K562 (cell line): ENCODE measurements at regions not wholly inside any gene's neighbourhood (a gene's known extent, or its start where the extent isn't known, plus 50 kb on each side); places are given as distances from the start of the nearest gene placed in this dataset.

Experiments
- ATAC-seq: fragments of 200-7000 bp; cut with Tn5 transposase; 3 replicates; pipeline ENCODE4 v1.9.1; 2020; ENCODE audit warnings: moderate library complexity
- BruUV-seq: library from RNA; stranded (reverse); fragments of 400-500 nt; replicated peaks from 2 replicates; lab custom pipeline; 2021; lab: Mats Ljungman, UMichigan
- CTCF ChIA-PET: fragments of 300-600 bp; formaldehyde crosslinking; extraction: SDS; loops from one replicate; lab custom pipeline; 2021; ENCODE audit warnings: low intra/inter-chr PET ratio; lab: Yijun Ruan, JAX
- POLR2A ChIA-PET: fragments of 300-600, 350-650 bp; sonication (Branson Sonifier 250); formaldehyde crosslinking; extraction: SDS; loops from one replicate; lab custom pipeline; 2021; ENCODE audit warnings: antibody characterized with exemption, inconsistent platforms; lab: Yijun Ruan, JAX
- DNase-seq, 4 experiments: peaks; one replicate each; pipeline versions ENCODE4 v3.0.0 to v3.0.0-alpha.2; 2011 to 2018; ENCODE audit warnings: low spot score in 3 of 4, mixed read lengths in 3 of 4; ENCODE audit errors: extremely low read depth in 1 of 4
- FAIRE-seq: peaks from 2 replicates; lab custom pipeline; 2011; peaks lifted over from hg19 to GRCh38; lab: Jason Lieb, UNC
- H2AFZ ChIP-seq: 2 replicates; pipeline ENCODE4 v1.6.0; 2011; ENCODE audit warnings: low read depth, low read length, control low read depth, inconsistent platforms
- H3K27ac ChIP-seq: fragments of 200-600 bp; 3 replicates; pipeline ENCODE4 v1.8.0; 2011; ENCODE audit warnings: low read depth, mild to moderate bottlenecking, control low read depth, inconsistent platforms, low read length, moderate library complexity, mixed read lengths; ENCODE audit errors: extremely low read depth
- H3K27me3 ChIP-seq, 2 experiments: fragments of 300-600 bp in 1 of 2; 2 replicates in 1 of 2; 3 replicates in 1 of 2; pipeline versions ENCODE4 v1.6.0 to v1.8.0; 2011; ENCODE audit warnings: inconsistent platforms in 2 of 2, low read length in 2 of 2, mild to moderate bottlenecking in 1 of 2, mixed read lengths in 1 of 2, moderate library complexity in 1 of 2; ENCODE audit not compliant: control insufficient read depth in 2 of 2, insufficient read depth in 2 of 2
- H3K36me3 ChIP-seq: fragments of 300-600 bp; 3 replicates; pipeline ENCODE4 v1.8.0; 2011; ENCODE audit warnings: mild to moderate bottlenecking, low read length, inconsistent platforms; ENCODE audit not compliant: control insufficient read depth, insufficient read depth
- H3K4me1 ChIP-seq, 2 experiments: fragments of 200-600 bp in 1 of 2; replicated peaks in 1 of 2; 2 replicates in 1 of 2; 3 replicates in 1 of 2; pipeline versions ENCODE4 v1.5.1 to v1.8.0; 2011; ENCODE audit warnings: inconsistent platforms in 2 of 2, low read length in 2 of 2, mild to moderate bottlenecking in 1 of 2, mixed read lengths in 1 of 2, moderate library complexity in 1 of 2; ENCODE audit not compliant: control insufficient read depth in 2 of 2, insufficient read depth in 2 of 2
- H3K4me2 ChIP-seq: 2 replicates; pipeline ENCODE4 v1.6.1; 2011; ENCODE audit warnings: low read length, control low read depth, inconsistent platforms, mixed read lengths; ENCODE audit not compliant: insufficient read depth
- H3K4me3 ChIP-seq: fragments of 200-600 bp; sonication (generic), shearing (Covaris generic); 2 replicates; pipeline ENCODE4 v1.5.1; 2016; ENCODE audit warnings: control low read depth, inconsistent platforms
- H3K79me2 ChIP-seq: fragments of 200-600 bp; 3 replicates; pipeline ENCODE4 v1.8.0; 2011; ENCODE audit warnings: low read length, inconsistent platforms; ENCODE audit not compliant: control insufficient read depth, insufficient read depth
- H3K9ac ChIP-seq, 2 experiments: 2 replicates each; pipeline versions ENCODE4 v1.6.0 to v1.6.1; 2011; ENCODE audit warnings: low read depth in 2 of 2, low read length in 2 of 2, control low read depth in 1 of 2, inconsistent platforms in 1 of 2, mild to moderate bottlenecking in 1 of 2, mixed read lengths in 1 of 2; ENCODE audit not compliant: insufficient read depth in 1 of 2
- H3K9me1 ChIP-seq: one replicate; pipeline ENCODE4 v1.6.0; 2011; ENCODE audit warnings: inconsistent platforms, mild to moderate bottlenecking, low read length, moderate library complexity; ENCODE audit not compliant: control insufficient read depth, insufficient read depth
- H3K9me3 ChIP-seq: replicated peaks from 2 replicates; pipeline ENCODE4 v1.5.1; 2011; ENCODE audit warnings: low read depth, low read length, inconsistent platforms; ENCODE audit not compliant: control insufficient read depth, insufficient read depth
- H4K20me1 ChIP-seq: replicated peaks from 2 replicates; pipeline ENCODE4 v1.6.1; 2011; ENCODE audit warnings: low read length, inconsistent platforms, mixed read lengths; ENCODE audit not compliant: control insufficient read depth, insufficient read depth
- CHD4 ChIP-seq: fragments of 200-600 bp; sonication (generic); IDR thresholded peaks from 3 replicates; pipeline ENCODE4 v1.6.1; 2012; ENCODE audit warnings: low read depth, mild to moderate bottlenecking, mixed read lengths, low read length, inconsistent platforms; ENCODE audit not compliant: insufficient read depth, insufficient replicate concordance, poor library complexity, severe bottlenecking
- HIVEP1 ChIP-seq: fragments of 250-450 bp; sonication (Bioruptor Pico); IDR thresholded peaks from 2 replicates; pipeline ENCODE4 v1.4.0; 2020; ENCODE audit warnings: mild to moderate bottlenecking
- IRF9 ChIP-seq: fragments of 450-650 bp; IDR thresholded peaks from 2 replicates; pipeline ENCODE4 v1.6.1; 2016; ENCODE audit warnings: missing biosample characterization, missing genetic modification characterization
- NFRKB ChIP-seq: fragments of 450-650 bp; IDR thresholded peaks from 2 replicates; pipeline ENCODE4 v1.6.1; 2016; ENCODE audit warnings: low read depth
- RBM15 ChIP-seq: fragments of 200-400 bp; formaldehyde crosslinking; IDR thresholded peaks from 2 replicates; pipeline ENCODE4 v1.6.1; 2018; ENCODE audit warnings: mild to moderate bottlenecking, low read length, moderate library complexity; ENCODE audit not compliant: insufficient read depth
- SIX5 ChIP-seq, 2 experiments: IDR thresholded peaks; 2 replicates each; pipeline ENCODE4 v1.6.1; 2011; ENCODE audit warnings: low read length in 2 of 2, borderline replicate concordance in 1 of 2, low read depth in 1 of 2, mild to moderate bottlenecking in 1 of 2, moderate library complexity in 1 of 2; ENCODE audit not compliant: insufficient read depth in 1 of 2
- SREBF1 ChIP-seq: fragments of 150-350 bp; IDR thresholded peaks from 2 replicates; pipeline ENCODE4 v1.6.1; 2014; ENCODE audit warnings: antibody characterized with exemption, low read depth, low read length, borderline replicate concordance
- SRSF7 ChIP-seq: fragments of 200-400 bp; formaldehyde crosslinking; optimal IDR thresholded peaks from 2 replicates; pipeline ENCODE3; 2017; ENCODE audit warnings: mild to moderate bottlenecking, low read depth, low read length
- U2AF2 ChIP-seq: fragments of 200-400 bp; formaldehyde crosslinking; optimal IDR thresholded peaks from 2 replicates; pipeline ENCODE3; 2017; ENCODE audit warnings: low read depth, mild to moderate bottlenecking, low read length
- ZNF146 ChIP-seq: IDR thresholded peaks from one replicate; pipeline ENCODE4 v1.6.1; 2018; ENCODE audit warnings: missing compliant biosample characterization; ENCODE audit not compliant: unreplicated experiment
- ZNF778 ChIP-seq: fragments of 450-650 bp; formaldehyde crosslinking; IDR thresholded peaks from 2 replicates; pipeline ENCODE4 v1.4.0; 2020; ENCODE audit warnings: mild to moderate bottlenecking, moderate library complexity
- ZNF79 ChIP-seq: fragments of 250-450 bp; sonication (Bioruptor Pico); IDR thresholded peaks from 2 replicates; pipeline ENCODE4 v1.4.0; 2020; ENCODE audit warnings: low read depth, mild to moderate bottlenecking, moderate library complexity
- WGBS: fragments of 100-300 bp; shearing (Covaris generic); methylation state at CpG from one replicate; pipeline ENCODE4 v1.1.6; 2016; ENCODE audit warnings: low coverage, mixed read lengths; ENCODE audit not compliant: insufficient coverage; ENCODE audit errors: missing lambda C conversion rate; 5-methylcytosine and 5-hydroxymethylcytosine counted together
- in situ Hi-C: fragments of 300-500 bp; cut with MboI; formaldehyde crosslinking; loops from 4 replicates; pipeline ENCODE4 v1.15.0; 2018; ENCODE audit warnings: inconsistent platforms, mixed read lengths
- intact Hi-C: fragments of 100-400 bp; cut with micrococcal nuclease; formaldehyde crosslinking; loops from 2 replicates; pipeline ENCODE4 v1.14.2; 2022

- Histone ChIP-seq H3K27ac (no peak overlapping the region), H3K4me2 (no peak overlapping the region), H4K20me1 (no peaks in the 10 kb centered on the region), H3K9me1 (no peaks in the 10 kb centered on the region), H3K9me3 (no peaks in the 10 kb centered on the region), H2AFZ (no peak overlapping the region), H3K27me3 (no peaks in the 10 kb centered on the region), H3K4me3 (no peak overlapping the region), H3K9ac (no peak overlapping the region), H3K79me2 (no peaks in the 10 kb centered on the region), H3K4me1 (no peaks in the 10 kb centered on the region), H3K36me3 (no peaks in the 10 kb centered on the region)
- POLR2A ChIA-PET: no interaction called here
- in situ Hi-C loops (no loop called here), intact Hi-C loops (no loop called here)
- ATAC-seq (no peak), DNase-seq (no peak), FAIRE-seq (no peak)
- TF ChIP-seq U2AF2: no peak
- TF ChIP-seq ZNF146 (CRISPR knock-in tag): no peak
- TF ChIP-seq SRSF7: no peak
- no peak for TF ChIP-seq CHD4
- TF ChIP-seq ZNF778 (CRISPR knock-in tag): no peak
- TF ChIP-seq SREBF1: no peak
- no peak for TF ChIP-seq SIX5 (IDR thresholded peaks at IDR 0.05; ENCODE audit: borderline replicate concordance in 1 of 2, insufficient read depth in 1 of 2, low read depth in 1 of 2, low read length in 2 of 2)
- no peak for TF ChIP-seq RBM15
- no peak for TF ChIP-seq IRF9 (tag)
- TF ChIP-seq HIVEP1 (CRISPR knock-in tag): no peak
- TF ChIP-seq ZNF79: no peak
- no peak for TF ChIP-seq NFRKB
- 0% methylated on average over 1 of the region's 1 CpG for WGBS
- no TSS peak for BruUV-seq
- CTCF ChIA-PET: no interaction called here
These were observed 1103.1 kb downstream of the ROBO2 start for GRCh38 chr3:78143000-78143399.
